ENCODE measurements at regions not wholly inside any gene's neighbourhood (a gene's known extent, or its start where the extent isn't known, plus 50 kb on each side); places are given as distances from the start of the nearest gene placed in this dataset.

GRCh38 chr4:138775890-138776289 is 239.7 kb upstream of the NOCT start:
- TF ChIP-seq, protein P1, sequence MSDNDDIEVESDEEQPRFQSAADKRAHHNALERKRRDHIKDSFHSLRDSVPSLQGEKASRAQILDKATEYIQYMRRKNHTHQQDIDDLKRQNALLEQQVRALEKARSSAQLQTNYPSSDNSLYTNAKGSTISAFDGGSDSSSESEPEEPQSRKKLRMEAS (IDR thresholded peaks at IDR 0.05) = no peak
- TF ChIP-seq YY1 (IDR thresholded peaks at IDR 0.05; ENCODE audit: low read depth) (no peak), ZBTB7A (IDR thresholded peaks at IDR 0.05; ENCODE audit: low read depth) (no peak), EP300 (IDR thresholded peaks at IDR 0.05; ENCODE audit: borderline replicate concordance) (no peak)
- TF ChIP-seq, protein P2, sequence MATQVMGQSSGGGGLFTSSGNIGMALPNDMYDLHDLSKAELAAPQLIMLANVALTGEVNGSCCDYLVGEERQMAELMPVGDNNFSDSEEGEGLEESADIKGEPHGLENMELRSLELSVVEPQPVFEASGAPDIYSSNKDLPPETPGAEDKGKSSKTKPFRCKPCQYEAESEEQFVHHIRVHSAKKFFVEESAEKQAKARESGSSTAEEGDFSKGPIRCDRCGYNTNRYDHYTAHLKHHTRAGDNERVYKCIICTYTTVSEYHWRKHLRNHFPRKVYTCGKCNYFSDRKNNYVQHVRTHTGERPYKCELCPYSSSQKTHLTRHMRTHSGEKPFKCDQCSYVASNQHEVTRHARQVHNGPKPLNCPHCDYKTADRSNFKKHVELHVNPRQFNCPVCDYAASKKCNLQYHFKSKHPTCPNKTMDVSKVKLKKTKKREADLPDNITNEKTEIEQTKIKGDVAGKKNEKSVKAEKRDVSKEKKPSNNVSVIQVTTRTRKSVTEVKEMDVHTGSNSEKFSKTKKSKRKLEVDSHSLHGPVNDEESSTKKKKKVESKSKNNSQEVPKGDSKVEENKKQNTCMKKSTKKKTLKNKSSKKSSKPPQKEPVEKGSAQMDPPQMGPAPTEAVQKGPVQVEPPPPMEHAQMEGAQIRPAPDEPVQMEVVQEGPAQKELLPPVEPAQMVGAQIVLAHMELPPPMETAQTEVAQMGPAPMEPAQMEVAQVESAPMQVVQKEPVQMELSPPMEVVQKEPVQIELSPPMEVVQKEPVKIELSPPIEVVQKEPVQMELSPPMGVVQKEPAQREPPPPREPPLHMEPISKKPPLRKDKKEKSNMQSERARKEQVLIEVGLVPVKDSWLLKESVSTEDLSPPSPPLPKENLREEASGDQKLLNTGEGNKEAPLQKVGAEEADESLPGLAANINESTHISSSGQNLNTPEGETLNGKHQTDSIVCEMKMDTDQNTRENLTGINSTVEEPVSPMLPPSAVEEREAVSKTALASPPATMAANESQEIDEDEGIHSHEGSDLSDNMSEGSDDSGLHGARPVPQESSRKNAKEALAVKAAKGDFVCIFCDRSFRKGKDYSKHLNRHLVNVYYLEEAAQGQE (IDR thresholded peaks at IDR 0.05; ENCODE audit: low read depth) = no peak

Data from Ishikawa (cell line).